HCEC 1CT (cell line): ENCODE measurements at regions not wholly inside any gene's neighbourhood (a gene's known extent, or its start where the extent isn't known, plus 50 kb on each side); places are given as distances from the start of the nearest gene placed in this dataset.
A peak's percentile ranks its signal among the peaks of the same experiment; 100 is the strongest.
"Not testable (repeated sequence)": the region's sequence is repeated elsewhere in the genome, so short reads cannot be mapped to it uniquely, and the experiment has no call there.

Source experiments
- DNase-seq: peaks from one replicate; pipeline ENCODE4 v3.0.0-alpha.2; 2017

DNA sequence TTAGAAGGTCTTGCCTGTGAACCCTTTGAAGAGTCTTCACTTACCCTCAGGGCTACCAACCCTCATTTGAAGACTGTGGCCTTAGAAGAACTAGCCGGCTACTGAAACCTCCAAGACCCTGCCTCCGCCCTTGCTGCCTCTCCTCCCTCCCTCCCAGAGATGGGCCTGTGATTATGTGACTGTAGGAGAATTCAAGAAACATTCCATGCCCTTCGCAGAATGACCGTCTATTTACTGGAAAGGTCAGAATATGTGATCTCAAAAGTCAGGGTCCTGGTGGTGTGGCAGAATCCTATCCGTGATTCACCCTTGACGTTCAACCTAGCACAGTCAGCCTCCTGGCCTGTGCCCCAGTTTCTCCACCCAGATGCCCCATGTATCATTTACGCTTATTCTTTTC, 109.6 kb downstream of the CTNND1 start:
- DNase-seq: no peak

DNA sequence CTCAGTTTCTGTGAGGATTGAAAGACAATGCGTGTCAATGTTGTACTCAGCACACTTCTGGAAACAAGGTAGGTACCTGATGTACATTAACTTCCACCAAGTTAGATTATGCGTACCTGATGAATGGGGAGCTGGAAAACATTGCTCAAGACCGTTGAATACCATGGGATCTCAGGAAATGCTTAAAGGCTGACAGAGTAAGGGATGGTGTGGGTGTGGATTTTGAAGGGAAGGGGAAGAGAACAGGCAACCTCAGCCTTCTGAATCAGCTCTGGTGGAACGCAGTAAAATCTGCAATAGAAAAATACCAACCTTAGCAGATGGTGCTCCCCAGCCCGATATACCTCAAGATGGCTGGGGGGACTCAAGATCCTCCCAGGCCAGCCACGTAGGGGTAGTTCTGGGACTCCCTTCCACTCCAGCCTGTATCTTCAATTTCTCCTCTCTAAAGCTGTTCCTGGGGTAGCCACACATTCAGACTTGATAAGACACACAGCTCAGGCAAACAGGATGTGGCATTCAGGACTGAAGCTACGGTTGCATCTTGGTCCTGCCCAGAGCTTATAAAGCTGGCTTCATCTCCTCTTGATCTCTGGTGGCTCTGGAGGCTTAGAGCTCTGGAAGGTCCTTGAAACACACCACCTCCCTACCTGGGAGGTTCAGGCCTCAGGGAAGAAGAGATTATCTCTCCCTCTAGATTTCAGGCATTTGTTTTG, 111.8 kb downstream of the CTNND1 start:
- peak; percentile 9 for DNase-seq

DNA sequence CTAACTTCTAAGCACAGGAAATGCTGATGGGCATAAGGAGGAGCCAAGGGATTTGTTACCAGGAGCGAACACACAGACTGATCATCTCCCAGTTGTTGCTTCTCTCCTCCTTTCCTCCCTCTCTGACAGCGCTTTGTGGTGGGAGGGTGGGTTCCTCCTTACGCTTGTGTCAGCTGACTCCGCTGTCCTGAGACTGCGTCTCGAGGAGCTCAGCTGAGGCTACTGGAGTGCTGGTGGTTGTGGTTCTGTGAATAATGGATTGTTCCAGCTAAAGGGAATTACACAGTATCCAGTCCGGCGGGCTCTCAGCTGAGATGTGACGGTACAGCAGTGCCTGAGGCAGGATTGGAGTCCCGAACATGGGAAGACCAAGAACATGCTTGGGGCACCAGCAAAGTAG, 113.4 kb downstream of the CTNND1 start:
- no peak for DNase-seq

DNA sequence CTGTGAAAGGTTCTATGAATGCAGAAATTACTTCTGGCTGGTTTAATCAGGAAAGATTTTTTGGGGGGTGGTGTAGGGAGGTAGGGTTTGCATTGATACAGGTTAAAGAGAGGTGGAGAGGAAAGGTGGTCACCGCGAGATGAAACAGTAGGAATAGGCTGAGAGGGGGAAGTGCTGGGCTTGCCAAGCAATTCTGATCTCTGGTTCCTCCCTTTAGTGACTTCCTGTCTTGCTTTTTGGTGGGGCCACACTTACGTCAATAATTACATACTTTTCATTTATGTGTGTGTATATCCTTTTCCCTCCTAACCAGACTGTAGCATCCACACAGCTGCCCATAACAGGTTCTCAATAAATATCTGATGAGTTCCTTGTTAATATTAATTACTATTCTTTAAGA, 120.0 kb downstream of the CTNND1 start:
- no peak for DNase-seq

DNA sequence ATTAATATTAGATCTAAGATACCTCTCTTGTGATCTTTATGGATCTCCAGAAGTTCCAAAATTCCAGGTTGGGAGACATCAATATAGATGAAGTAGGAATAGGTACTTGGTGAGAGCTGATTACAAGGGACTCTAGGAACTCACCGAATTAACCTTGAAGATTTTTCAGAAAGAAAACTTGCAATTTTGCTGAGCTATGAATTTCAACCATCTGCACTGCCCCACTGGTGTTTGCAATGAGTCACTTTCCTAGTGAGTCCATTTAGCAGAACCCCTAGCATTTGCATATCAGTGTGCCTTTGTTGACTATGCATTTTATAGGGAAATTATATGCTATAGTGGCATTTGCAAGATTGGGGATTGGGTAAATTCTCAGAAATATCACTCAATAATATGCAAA, 122.0 kb downstream of the CTNND1 start:
- no peak for DNase-seq

DNA sequence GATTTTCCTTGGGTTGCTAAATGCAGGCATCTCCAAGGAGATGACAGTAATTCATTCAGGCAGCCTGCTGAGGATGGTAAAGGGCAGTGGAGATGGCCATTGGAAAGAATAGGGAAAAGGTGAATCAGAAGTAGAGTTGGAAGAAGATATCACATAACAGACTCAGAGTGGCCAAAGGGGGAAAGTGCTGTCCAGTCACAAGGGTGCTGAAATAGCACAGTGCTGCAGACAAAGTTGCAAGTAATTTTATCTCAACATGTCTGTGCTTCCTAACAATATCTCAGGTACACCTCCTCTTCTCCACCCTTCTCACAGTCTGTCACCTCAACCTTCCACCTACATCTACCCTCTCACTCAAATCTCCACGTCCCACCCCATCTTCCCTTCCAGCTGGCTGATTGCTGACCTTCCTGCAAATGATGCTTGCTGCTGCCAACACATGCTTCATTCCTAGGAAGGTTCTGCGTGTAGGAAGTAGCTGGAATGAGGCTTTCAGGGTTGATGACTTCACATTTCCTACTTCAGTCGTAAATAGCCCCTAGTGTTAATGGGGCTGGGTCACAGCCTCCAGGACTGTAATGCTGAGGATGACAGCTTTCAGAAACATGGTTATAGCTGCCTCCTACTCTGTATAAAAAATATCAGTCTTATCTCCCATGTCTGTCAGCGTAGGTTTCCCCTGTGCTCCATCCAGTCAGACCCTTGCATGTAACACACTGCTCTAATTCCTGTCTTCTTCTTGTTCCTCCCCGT, 123.9 kb downstream of the CTNND1 start:
- no peak for DNase-seq

DNA sequence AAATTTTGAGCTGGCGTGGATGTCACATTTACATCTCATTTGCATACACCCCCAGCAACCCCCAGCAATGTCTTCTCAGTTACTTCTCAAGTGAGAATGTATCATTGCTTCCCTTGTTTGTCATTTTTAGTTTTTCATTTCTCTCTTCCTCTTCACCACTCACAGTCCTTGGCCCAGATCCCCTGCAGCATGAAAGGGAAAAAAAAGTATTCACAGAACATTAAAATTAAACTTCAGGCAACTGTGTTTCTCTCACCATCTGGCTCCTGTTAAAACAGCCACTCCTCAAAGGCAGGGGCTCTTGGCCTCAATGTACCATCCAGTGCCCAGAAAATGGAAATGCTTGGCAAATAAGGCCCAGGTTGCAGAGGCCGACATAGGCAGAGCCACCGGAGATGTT, 126.8 kb downstream of the CTNND1 start:
- no peak for DNase-seq

DNA sequence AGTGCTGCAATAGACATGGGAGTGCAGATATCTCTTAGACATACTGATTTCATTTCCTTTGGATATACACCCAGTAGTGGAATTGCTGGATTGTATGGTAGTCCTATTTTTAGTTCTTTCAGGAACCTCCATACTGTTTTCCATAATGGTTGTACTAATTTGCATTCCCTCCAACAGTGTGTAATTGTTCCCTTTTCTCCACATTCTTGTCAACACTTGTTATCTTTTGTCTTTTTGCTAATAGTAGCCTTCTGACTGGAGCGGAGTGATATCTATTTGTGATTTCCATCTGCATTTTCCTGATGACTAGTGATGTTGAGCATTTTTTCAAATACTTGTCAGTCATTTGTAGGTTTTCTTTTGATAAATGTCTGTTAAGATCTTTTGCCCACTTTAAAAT, 128.9 kb downstream of the CTNND1 start:
- DNase-seq: no peak

DNA sequence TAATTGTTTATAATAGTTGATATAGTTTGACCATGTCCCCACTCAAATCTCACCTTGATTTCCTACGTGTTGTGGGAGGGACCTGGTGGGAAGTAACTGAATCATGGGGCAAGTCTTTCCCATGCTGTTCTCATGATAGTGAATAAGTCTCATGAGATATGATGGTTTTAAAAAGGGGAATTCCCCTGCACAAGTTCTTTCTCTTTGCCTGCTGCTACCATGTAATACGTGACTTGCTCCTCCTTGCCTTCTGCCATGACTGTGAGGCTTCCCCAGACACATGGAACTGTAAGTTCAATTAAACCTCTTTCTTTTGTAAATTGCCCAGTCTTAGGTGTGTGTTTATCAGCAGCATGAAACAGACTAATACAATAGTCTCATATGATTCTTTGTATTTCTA, 130.5 kb upstream of the OR9Q1 start:
- DNase-seq: not testable (repeated sequence)

DNA sequence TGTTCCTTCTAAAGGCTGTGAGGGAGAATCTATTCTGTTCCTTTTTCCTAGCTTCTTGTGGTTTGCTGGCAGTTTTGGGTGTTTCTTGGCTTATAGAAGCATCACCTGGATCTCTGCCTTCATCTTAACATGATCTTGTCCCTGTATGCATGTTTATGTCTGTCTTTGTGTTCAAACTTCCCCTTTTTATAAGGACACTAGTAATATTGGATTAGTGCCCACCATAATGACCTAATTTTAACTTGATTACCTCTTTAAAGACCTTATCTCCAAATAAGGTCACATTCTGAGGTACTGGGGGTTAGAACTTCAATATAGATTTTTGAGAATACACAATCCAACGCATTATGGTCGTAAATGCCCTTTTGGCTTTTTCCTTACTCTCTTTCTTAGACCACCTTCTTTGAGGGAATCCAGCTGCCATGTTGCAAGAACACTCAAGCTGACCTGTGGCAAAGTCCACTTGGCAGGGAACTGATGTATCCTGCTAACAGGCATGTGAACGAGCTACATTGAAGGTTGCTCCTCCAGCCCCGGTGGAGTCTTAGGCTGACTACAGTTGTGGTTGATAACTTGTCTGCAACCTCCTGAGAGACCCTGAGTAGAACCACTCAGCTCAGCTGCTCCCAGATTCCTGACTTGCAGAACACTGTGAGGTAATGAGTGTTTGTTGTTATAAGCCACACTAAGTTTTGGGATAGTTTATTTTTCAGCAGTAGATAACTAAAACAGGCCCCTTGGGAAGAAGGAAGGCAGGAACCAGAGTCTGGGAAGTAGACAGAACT, 127.1 kb upstream of the OR9Q1 start:
- DNase-seq: no peak

DNA sequence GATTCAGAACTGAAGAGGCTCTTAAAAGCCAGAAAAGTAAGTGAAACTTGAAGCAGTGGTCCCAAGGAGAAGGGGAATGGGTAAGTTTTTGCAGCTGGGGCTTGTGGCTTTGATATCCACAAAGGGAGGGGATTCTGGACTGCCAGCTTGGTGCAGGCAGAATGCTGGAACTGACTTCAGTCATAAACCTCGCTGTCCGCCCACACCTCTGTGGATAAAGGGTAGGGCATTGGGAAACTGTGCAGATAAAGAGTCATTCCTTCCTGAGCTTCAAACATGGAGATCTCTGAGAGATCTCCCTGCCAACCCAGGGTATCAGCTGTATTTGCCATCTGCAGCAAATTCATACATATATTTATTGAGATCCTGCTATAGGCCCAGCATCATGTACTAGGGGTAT, 124.3 kb upstream of the OR9Q1 start:
- DNase-seq: no peak

DNA sequence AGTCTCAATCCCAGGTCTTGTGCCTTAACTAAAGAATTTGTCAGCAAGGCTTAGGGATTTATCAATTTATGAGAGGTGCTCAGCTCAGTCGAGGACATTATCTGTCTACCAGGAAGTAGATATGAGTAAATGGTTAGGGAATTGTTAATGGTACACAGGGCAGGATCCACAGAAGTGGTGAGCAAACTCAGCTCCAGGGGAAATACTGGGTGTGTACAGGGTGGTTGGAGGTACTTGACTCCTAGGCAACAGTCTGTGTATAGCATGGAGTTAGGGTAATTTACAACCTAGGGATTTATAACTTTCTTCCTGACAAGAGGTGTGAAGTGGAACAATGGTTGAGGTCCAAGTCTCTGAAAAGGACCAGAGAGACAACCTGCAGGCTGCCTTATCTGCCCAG, 123.4 kb upstream of the OR9Q1 start:
- DNase-seq: no peak

DNA sequence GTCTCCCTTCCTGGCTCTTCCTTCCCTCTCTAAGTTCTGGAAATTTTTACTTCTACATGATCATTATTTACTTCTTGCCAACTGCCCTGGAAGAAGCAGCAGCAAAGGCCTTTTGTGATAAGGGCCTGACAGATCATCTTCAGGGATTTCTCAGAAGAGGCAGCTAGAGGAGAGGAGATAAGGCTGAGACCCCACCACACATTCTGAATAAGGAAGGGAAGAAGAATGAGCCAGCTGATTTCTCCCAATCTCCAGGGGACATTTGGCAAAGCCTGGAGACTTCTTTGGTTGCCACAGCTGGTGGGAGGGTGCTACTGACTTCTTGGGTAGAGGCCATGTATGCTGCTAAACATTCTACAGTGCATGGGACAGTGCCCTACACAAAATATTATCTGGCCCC, 122.4 kb upstream of the OR9Q1 start:
- no peak for DNase-seq

DNA sequence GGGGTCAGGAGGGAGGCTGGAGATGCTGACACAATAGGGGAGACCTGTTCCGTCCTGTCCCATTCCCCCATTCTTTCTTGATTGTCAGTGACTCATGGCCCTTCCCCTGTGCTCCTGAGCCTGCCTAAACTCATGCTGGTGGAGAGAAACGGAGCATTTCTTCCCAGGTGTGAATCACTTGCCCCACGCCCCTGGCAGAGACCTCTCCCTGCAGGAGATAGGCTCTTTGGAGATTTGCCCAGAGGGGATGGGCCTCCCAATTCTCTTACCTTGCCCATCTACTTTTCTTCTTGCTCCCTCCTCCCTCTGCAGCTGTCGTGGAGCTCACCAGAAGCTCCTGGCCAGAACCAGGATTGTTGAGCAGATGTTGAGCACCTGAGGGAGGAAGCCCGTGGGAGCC, 121.9 kb upstream of the OR9Q1 start:
- DNase-seq: no peak

DNA sequence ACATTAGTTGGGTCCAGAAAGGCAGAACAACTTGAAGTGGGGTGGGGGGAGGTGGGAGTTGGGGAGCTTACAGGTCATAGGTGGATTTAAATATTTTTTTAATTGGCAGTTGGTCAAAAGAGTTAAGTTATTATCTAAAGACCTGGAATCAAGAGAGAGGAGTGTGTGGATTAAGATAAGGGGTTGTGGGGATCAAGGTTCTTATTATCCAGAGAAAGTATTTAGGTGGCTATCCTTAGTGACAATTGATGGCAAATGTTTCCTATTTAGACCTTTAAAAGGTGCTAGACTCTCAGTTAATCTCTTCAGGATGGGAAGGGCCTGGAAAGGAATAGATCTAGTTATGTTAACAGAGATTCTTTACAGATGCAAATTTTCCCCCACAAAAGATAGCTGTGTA, 120.7 kb upstream of the OR9Q1 start:
- DNase-seq: no peak

DNA sequence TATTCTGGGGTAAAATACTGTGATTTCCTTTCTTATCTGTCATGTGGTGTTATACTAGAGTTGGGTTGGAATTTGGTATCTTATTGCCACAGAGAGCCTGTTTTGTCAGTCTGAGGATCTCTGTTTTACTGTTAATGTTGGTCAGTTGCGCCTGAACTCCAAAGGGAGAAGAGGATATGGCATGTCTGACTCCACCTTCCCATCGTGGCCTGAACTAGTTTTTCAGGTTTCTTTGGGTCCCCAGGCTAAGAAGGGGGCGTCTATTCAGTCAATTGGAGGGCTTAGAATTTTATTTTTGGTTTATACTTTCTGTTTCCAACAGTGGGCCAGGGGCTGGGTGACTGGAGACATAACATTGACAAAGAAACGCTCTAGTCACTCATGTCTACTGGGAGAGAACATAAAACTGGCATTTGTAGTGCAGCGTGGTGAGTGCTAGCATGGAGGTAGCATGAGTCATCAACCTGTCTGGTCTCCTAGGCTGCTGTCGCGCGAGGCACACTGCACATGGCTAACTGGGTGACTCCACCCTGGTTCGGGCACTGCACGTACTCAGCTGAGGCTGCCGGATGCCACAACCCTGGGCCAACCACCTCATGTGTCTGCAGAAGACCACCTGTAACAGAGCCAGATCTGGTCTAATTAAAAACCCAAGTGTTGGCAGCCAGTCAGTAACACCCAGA, 120.1 kb upstream of the OR9Q1 start:
- no peak for DNase-seq

DNA sequence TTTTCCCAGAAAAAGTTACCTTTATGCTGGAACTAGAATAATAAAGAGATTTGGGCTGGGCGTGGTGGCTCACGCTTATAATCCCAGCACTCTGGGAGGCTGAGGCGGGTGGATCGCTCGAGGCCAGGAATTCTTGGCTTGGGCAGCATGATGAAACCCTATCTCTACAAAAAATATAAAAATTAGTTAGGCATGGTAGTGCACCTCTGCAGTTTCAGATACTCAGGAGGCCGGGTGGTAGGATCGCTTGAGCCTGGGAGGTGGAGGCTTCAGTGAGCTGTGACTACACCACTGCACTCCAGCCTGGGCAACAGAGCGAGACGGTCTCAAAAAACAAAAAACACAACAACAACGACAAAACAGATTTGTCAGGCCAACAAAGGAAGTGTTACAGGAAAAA, 119.3 kb upstream of the OR9Q1 start:
- no peak for DNase-seq

DNA sequence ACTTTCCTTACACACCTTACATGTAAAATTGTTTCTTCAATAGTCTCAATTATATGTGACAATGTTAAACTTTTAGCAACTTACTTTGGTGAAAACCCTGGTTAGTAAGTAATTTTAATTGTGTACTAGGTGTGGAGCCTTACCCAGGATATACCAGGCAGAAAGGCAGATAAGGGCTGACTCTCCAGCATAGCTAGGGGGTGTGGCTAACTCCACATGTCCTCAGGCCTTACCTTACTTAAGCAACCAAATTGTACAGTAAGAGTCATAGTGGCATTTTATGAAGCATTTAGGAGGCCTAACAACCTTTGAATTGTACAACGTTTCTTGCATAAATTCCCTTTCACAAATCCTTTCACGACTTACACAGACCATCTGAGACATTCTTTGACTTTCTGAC, 118.2 kb upstream of the OR9Q1 start:
- DNase-seq: no peak

DNA sequence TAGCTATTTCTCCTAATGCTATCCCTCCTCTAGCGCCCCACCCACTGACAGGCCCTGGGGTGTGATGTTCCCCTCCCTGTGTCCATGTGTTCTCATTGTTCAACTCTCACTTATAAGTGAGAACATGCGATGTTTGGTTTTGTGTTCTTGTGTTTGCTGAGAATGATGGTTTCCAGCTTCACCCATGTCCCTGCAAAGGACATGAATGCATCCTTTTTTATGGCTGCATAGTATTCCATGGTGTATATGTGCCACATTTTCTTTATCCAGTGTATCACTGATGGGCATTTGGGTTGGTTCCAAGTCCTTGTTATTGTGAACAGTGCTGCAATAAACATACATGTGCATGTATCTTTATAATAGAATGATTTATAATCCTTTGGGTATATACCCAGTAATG, 115.3 kb upstream of the OR9Q1 start:
- DNase-seq: not testable (repeated sequence)

DNA sequence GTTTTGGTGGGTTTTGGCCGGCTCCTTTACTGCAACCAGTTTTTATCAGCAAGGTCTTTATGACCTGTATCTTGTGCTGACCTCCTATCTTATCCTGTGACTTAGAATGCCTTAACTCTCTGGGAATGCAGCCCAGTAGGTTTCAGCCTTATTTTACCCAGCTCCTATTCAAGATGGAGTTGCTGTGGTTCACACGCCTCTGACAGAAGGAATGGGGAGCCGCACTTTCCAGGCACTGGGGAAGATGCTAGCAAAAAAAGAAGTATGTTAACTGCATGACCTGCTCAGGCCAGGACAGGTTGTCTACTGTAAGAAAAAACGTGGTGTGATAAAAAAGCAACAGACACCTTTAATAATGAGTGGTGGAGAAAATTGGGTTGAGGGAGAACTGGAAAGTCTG, 112.2 kb upstream of the OR9Q1 start:
- DNase-seq: not testable (repeated sequence)

DNA sequence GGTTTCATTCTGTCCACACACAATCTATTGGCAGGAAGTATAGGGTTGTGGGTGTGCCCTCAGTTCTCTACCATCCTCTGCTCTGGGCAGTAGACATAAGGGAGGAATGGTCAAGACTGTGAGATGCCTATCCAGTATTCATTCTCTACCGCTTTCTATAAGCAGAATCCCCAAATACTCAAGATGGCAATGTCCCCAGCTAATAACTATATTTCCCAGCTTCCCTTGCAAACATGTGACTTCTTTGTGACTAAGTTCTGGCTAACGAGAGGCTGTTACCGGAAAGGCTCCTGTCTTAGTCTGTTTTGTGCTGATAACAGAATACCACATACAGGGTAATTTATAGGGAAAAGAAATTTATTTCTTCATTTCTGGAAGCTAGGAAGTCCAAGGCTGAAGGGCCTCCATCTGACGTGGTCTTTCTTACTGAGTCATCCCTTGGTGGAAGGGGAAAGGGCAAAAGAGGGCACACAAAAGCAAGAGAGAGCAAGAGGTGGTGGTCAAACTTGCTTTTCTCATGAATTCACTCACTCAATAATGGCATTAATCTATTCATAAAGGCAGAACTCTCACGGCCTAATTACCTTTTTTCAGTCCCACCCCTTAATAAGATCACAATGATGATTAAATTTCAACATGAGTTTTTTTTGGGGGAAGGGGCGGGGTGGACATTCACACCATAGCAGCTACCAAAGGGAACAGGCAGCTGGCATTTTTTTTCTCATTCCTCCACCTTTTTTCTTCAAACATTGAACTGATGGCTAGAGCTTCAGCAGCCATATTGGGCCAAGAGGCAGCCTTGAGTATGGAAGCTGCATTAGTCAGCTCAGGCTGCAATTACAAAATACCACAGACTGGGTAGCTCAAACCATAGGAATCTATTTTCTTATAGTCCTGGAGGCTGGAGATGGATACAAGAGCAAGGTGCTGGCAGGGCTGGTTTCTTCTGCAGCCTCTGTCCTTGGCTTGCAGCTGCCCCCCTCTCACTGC, 109.7 kb upstream of the OR9Q1 start:
- peak; percentile 2 for DNase-seq

DNA sequence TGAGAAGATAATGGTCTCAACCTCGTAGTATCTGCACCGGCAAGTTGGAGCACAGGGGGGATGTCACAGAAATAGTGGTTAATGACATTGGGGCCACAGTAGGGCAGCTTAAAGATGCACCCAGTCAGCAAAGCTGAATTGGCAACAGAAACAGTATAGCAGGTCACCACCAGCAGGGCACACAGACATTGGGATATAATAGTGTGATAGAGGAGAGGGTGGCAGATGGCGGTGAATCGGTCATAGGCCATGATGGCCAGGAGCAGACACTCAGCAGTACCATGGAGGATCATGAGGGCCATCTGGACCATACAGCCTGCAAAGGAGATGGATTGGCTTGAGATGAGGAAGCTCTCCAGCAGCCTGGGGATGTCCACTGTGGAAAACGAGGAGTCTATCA, 106.0 kb upstream of the OR9Q1 start:
- no peak for DNase-seq
